ENCODE measurements at regions not wholly inside any gene's neighbourhood (a gene's known extent, or its start where the extent isn't known, plus 50 kb on each side); places are given as distances from the start of the nearest gene placed in this dataset.

DNA sequence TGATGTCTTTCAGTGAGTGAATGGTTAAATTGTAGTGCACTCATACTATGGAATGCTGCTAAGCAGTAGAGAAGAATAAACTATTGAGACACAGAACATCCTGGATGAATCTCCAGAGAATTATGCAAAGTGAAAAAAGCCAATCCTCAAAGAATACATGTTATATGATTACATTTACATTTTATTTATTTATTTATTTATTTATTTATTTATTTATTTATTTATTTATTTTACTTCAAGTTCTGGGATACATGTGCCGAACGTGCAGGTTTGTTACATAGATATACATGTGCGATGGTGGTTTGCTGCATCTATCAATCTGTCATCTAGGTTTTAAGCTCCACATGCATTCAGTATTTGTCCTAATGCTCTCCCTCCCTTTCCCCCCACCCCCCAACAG is 175.8 kb upstream of the VGLL2 start:
- WGBS, 3 donors: 92 to 95% (median 93%) methylated on average over 3 of the region's 3 CpGs
- no peak overlapping the region for H3K4me3 ChIP-seq (ENCODE audit: low read depth in 1 of 3, low read length in 3 of 3)
- DNase-seq (no peak), FAIRE-seq (no peak)
- H3K27me3 ChIP-seq (ENCODE audit: control insufficient read depth in 3 of 3, insufficient read depth in 3 of 3, low read length in 3 of 3): no peaks in the 10 kb centered on the region
- H3K9me3 ChIP-seq (ENCODE audit: control insufficient read depth in 2 of 2, insufficient read depth in 1 of 2, low read depth in 1 of 2, low read length in 1 of 2): peaks cover 0 to 5% of the 10 kb centered on the region in 2 donors
- H3K27ac ChIP-seq (ENCODE audit: low read depth in 1 of 3, low read length in 2 of 3): no peak overlapping the region
- no peaks in the 10 kb centered on the region for H3K4me1 ChIP-seq (ENCODE audit: control insufficient read depth in 3 of 3, insufficient read depth in 2 of 3, low read depth in 1 of 3, low read length in 2 of 3)
- no peaks in the 10 kb centered on the region for H3K36me3 ChIP-seq (ENCODE audit: control insufficient read depth in 3 of 3, insufficient read depth in 2 of 3, low read depth in 1 of 3, low read length in 3 of 3)

DNA sequence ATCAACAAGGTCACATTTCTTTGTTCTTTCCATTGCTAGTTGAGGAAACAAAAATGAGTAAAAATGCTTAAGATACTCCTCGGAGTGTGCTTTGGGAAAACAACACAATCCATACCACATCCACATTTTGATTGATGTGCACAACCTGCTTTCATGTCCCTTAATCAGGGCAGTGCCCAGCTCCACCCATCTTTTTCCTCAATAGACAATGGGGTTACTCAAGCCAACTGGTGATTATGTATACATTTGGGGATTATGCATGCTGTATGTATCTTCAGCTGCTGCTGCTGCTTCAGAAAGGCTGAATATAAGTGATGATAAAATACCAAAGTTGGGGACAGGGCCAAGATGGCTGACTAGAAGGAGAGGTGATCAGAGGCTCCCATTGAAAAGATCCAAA is 155.2 kb upstream of the VGLL2 start:
- no peaks in the 10 kb centered on the region for H3K4me1 ChIP-seq (ENCODE audit: control insufficient read depth in 3 of 3, insufficient read depth in 2 of 3, low read depth in 1 of 3, low read length in 2 of 3)
- DNase-seq (no peak), FAIRE-seq (no peak)
- H3K36me3 ChIP-seq (ENCODE audit: control insufficient read depth in 3 of 3, insufficient read depth in 2 of 3, low read depth in 1 of 3, low read length in 3 of 3): no peaks in the 10 kb centered on the region
- 73 to 94% (median 78%) methylated on average over 1 of the region's 1 CpG for WGBS, 3 donors
- H3K27me3 ChIP-seq (ENCODE audit: control insufficient read depth in 3 of 3, insufficient read depth in 3 of 3, low read length in 3 of 3): no peaks in the 10 kb centered on the region
- no peak overlapping the region for H3K4me3 ChIP-seq (ENCODE audit: low read depth in 1 of 3, low read length in 3 of 3)
- peaks cover 0 to 9% of the 10 kb centered on the region in 2 donors for H3K9me3 ChIP-seq (ENCODE audit: control insufficient read depth in 2 of 2, insufficient read depth in 1 of 2, low read depth in 1 of 2, low read length in 1 of 2)
- H3K27ac ChIP-seq (ENCODE audit: low read depth in 1 of 3, low read length in 2 of 3): no peak overlapping the region

DNA sequence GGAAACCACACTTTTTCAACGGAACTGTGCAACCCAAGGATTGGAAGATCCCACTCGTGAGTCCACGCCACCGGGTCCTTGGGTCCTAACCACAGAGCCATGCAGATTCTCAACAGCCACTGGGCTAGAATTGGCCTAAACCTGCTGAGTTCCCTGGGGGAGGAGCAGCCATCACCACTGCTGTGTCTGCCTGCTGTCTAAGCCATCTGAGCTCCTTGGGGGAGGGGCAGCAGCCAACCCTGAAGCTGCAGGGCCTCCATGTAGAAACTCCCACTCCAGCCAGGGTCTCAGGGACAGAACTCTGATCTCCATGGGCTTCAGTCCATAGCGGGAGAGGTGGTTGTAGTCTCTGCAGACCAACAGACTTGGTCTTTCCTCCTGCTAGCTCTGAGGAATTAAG is 154.6 kb upstream of the VGLL2 start:
- 83 to 91% (median 90%) methylated on average over 5 of the region's 5 CpGs for WGBS, 3 donors
- no peak for FAIRE-seq
- Histone ChIP-seq H3K27ac (ENCODE audit: low read depth in 1 of 3, low read length in 2 of 3) (no peak overlapping the region), H3K4me1 (ENCODE audit: control insufficient read depth in 3 of 3, insufficient read depth in 2 of 3, low read depth in 1 of 3, low read length in 2 of 3) (no peaks in the 10 kb centered on the region), H3K9me3 (ENCODE audit: control insufficient read depth in 2 of 2, insufficient read depth in 1 of 2, low read depth in 1 of 2, low read length in 1 of 2) (peaks cover 0 to 9% of the 10 kb centered on the region in 2 donors), H3K36me3 (ENCODE audit: control insufficient read depth in 3 of 3, insufficient read depth in 2 of 3, low read depth in 1 of 3, low read length in 3 of 3) (no peaks in the 10 kb centered on the region), H3K27me3 (ENCODE audit: control insufficient read depth in 3 of 3, insufficient read depth in 3 of 3, low read length in 3 of 3) (no peaks in the 10 kb centered on the region), H3K4me3 (ENCODE audit: low read depth in 1 of 3, low read length in 3 of 3) (no peak overlapping the region)
- no peak for DNase-seq

GRCh38 chr6:117117652-117118051 is 147.7 kb upstream of the VGLL2 start:
- 11 to 29% (median 11%) methylated on average over 1 of the region's 1 CpG for WGBS, 3 donors
- no peak overlapping the region for H3K4me3 ChIP-seq (ENCODE audit: low read depth in 1 of 3, low read length in 3 of 3)
- H3K4me1 ChIP-seq (ENCODE audit: control insufficient read depth in 3 of 3, insufficient read depth in 2 of 3, low read depth in 1 of 3, low read length in 2 of 3): no peaks in the 10 kb centered on the region
- no peaks in the 10 kb centered on the region for H3K36me3 ChIP-seq (ENCODE audit: control insufficient read depth in 3 of 3, insufficient read depth in 2 of 3, low read depth in 1 of 3, low read length in 3 of 3)
- H3K27ac ChIP-seq (ENCODE audit: low read depth in 1 of 3, low read length in 2 of 3): no peak overlapping the region
- FAIRE-seq (no peak), DNase-seq (no peak)
- H3K9me3 ChIP-seq (ENCODE audit: control insufficient read depth in 2 of 2, insufficient read depth in 1 of 2, low read depth in 1 of 2, low read length in 1 of 2): no peaks in the 10 kb centered on the region
- H3K27me3 ChIP-seq (ENCODE audit: control insufficient read depth in 3 of 3, insufficient read depth in 3 of 3, low read length in 3 of 3): no peaks in the 10 kb centered on the region

- Histone ChIP-seq H3K27ac (ENCODE audit: low read depth in 1 of 3, low read length in 2 of 3) (no peak overlapping the region), H3K9me3 (ENCODE audit: control insufficient read depth in 2 of 2, insufficient read depth in 1 of 2, low read depth in 1 of 2, low read length in 1 of 2) (no peaks in the 10 kb centered on the region), H3K36me3 (ENCODE audit: control insufficient read depth in 3 of 3, insufficient read depth in 2 of 3, low read depth in 1 of 3, low read length in 3 of 3) (no peaks in the 10 kb centered on the region), H3K27me3 (ENCODE audit: control insufficient read depth in 3 of 3, insufficient read depth in 3 of 3, low read length in 3 of 3) (no peaks in the 10 kb centered on the region), H3K4me1 (ENCODE audit: control insufficient read depth in 3 of 3, insufficient read depth in 2 of 3, low read depth in 1 of 3, low read length in 2 of 3) (no peaks in the 10 kb centered on the region), H3K4me3 (ENCODE audit: low read depth in 1 of 3, low read length in 3 of 3) (no peak overlapping the region)
- FAIRE-seq (no peak), DNase-seq (no peak)
Observed at GRCh38 chr6:117118490-117118889, 146.9 kb upstream of the VGLL2 start.

DNA sequence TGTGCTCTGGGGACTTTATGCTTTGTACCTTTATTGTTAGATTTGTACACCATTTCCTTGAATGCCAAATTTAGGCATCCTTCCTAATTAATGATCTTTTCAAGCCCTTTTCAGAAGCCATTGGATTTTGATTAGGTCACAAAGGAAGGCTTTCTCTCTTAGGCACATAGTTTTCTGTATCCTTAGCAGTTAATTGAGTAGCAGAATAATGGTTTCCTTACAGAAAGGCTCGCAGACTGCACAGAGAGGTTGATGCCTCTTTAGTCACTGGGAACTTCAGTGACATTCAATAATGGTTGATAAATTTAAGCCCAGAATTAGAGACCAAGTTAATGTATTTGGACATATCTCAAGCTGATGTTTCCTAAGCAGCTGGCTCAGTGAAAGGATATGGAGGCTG is 139.1 kb upstream of the VGLL2 start:
- no peak for FAIRE-seq

GRCh38 chr6:117128052-117128451 is 137.3 kb upstream of the VGLL2 start:
- Histone ChIP-seq H3K27ac (ENCODE audit: low read depth in 1 of 3, low read length in 2 of 3) (no peak overlapping the region), H3K4me3 (ENCODE audit: low read depth in 1 of 3, low read length in 3 of 3) (no peak overlapping the region), H3K4me1 (ENCODE audit: control insufficient read depth in 3 of 3, insufficient read depth in 2 of 3, low read depth in 1 of 3, low read length in 2 of 3) (no peaks in the 10 kb centered on the region), H3K27me3 (ENCODE audit: control insufficient read depth in 3 of 3, insufficient read depth in 3 of 3, low read length in 3 of 3) (no peaks in the 10 kb centered on the region), H3K36me3 (ENCODE audit: control insufficient read depth in 3 of 3, insufficient read depth in 2 of 3, low read depth in 1 of 3, low read length in 3 of 3) (no peaks in the 10 kb centered on the region), H3K9me3 (ENCODE audit: control insufficient read depth in 2 of 2, insufficient read depth in 1 of 2, low read depth in 1 of 2, low read length in 1 of 2) (no peaks in the 10 kb centered on the region)
- DNase-seq (no peak), FAIRE-seq (no peak)
- WGBS, 3 donors: 85 to 97% (median 93%) methylated on average over 1 of the region's 1 CpG

More for the DNA sequence above, 139.1 kb upstream of the VGLL2 start:
- H3K4me3 ChIP-seq (ENCODE audit: low read depth in 1 of 3, low read length in 3 of 3): no peak overlapping the region
- H3K27ac ChIP-seq (ENCODE audit: low read depth in 1 of 3, low read length in 2 of 3): no peak overlapping the region
- no peaks in the 10 kb centered on the region for H3K9me3 ChIP-seq (ENCODE audit: control insufficient read depth in 2 of 2, insufficient read depth in 1 of 2, low read depth in 1 of 2, low read length in 1 of 2)
- no peaks in the 10 kb centered on the region for H3K36me3 ChIP-seq (ENCODE audit: control insufficient read depth in 3 of 3, insufficient read depth in 2 of 3, low read depth in 1 of 3, low read length in 3 of 3)
- no peaks in the 10 kb centered on the region for H3K27me3 ChIP-seq (ENCODE audit: control insufficient read depth in 3 of 3, insufficient read depth in 3 of 3, low read length in 3 of 3)
- no peak for DNase-seq
- H3K4me1 ChIP-seq (ENCODE audit: control insufficient read depth in 3 of 3, insufficient read depth in 2 of 3, low read depth in 1 of 3, low read length in 2 of 3): no peaks in the 10 kb centered on the region
- WGBS, 3 donors: 54 to 84% (median 65%) methylated on average over 1 of the region's 1 CpG

GRCh38 chr6:117130125-117130524 is 135.2 kb upstream of the VGLL2 start:
- no peaks in the 10 kb centered on the region for H3K4me1 ChIP-seq (ENCODE audit: control insufficient read depth in 3 of 3, insufficient read depth in 2 of 3, low read depth in 1 of 3, low read length in 2 of 3)
- no peak for FAIRE-seq
- H3K27ac ChIP-seq (ENCODE audit: low read depth in 1 of 3, low read length in 2 of 3): no peak overlapping the region
- no peak overlapping the region for H3K4me3 ChIP-seq (ENCODE audit: low read depth in 1 of 3, low read length in 3 of 3)
- 69 to 80% (median 72%) methylated on average over 2 of the region's 2 CpGs for WGBS, 3 donors
- no peak for DNase-seq
- no peaks in the 10 kb centered on the region for H3K36me3 ChIP-seq (ENCODE audit: control insufficient read depth in 3 of 3, insufficient read depth in 2 of 3, low read depth in 1 of 3, low read length in 3 of 3)
- no peaks in the 10 kb centered on the region for H3K9me3 ChIP-seq (ENCODE audit: control insufficient read depth in 2 of 2, insufficient read depth in 1 of 2, low read depth in 1 of 2, low read length in 1 of 2)
- no peaks in the 10 kb centered on the region for H3K27me3 ChIP-seq (ENCODE audit: control insufficient read depth in 3 of 3, insufficient read depth in 3 of 3, low read length in 3 of 3)

DNA sequence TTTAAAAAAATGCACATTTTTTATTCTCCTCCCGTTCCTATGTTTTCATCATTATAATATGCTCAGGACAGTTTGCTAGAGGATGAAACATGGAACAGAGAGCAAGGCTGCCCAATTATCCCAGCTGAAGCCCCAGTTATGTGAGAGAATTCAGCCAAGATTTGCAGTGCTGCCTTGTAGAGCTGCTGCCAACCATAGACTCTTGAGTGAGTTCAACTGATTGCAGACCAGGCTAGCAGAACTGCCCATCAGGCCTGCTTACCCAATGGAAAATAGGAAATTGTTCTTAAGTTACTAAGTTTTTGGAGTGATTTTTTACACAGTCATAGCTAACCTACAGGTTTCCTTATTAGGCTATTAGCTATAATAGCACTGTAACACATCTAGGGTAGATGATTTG is 128.7 kb upstream of the VGLL2 start:
- Histone ChIP-seq H3K36me3 (ENCODE audit: control insufficient read depth in 3 of 3, insufficient read depth in 2 of 3, low read depth in 1 of 3, low read length in 3 of 3) (no peaks in the 10 kb centered on the region), H3K27me3 (ENCODE audit: control insufficient read depth in 3 of 3, insufficient read depth in 3 of 3, low read length in 3 of 3) (no peaks in the 10 kb centered on the region), H3K9me3 (ENCODE audit: control insufficient read depth in 2 of 2, insufficient read depth in 1 of 2, low read depth in 1 of 2, low read length in 1 of 2) (no peaks in the 10 kb centered on the region), H3K4me3 (ENCODE audit: low read depth in 1 of 3, low read length in 3 of 3) (no peak overlapping the region), H3K27ac (ENCODE audit: low read depth in 1 of 3, low read length in 2 of 3) (no peak overlapping the region), H3K4me1 (ENCODE audit: control insufficient read depth in 3 of 3, insufficient read depth in 2 of 3, low read depth in 1 of 3, low read length in 2 of 3) (no peaks in the 10 kb centered on the region)
- no peak for DNase-seq
- WGBS, 3 donors: 70 to 93% (median 89%) methylated on average over 1 of the region's 1 CpG
- FAIRE-seq: no peak

Measured in small intestine (tissue), 7 donors.